ENCODE measurements at regions not wholly inside any gene's neighbourhood (a gene's known extent, or its start where the extent isn't known, plus 50 kb on each side); places are given as distances from the start of the nearest gene placed in this dataset.

DNA sequence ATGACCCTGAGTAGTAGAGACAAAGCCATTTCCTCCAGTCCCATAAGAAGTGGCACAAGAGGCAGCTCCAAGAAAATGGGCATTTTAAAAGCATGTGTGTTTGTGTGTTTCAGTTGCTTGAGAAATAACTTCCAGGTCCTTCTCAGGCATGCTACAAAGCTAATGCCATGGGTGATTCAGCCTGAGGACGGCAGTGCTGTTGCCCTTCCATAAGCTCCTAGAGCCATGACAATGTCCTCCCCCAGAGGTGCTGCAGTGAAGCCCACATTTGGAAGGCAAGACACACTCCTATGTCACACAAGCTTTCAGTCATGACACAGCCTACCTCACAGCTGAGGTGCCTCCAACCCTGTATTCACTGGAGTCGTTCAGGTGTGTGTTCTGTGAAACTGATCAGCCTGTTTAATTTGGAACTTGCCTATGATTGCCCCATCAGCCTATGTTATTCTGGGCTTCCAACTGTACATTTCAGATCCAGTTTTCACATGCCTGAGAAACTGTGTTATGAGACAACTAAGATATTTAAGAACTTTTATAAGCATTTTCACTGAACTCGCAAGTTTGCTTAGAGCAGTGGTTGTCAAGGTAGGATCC lies 213.6 kb downstream of the FOXO1 start:
- DNase-seq = no peak
- Mint-ChIP-seq H3K36me3 (ENCODE audit: low read depth) (no peaks in the 10 kb centered on the region), H3K27ac (no peak overlapping the region), H3K4me1 (ENCODE audit: low read depth) (peaks cover 18% of the 10 kb centered on the region), H3K9me3 (peaks cover 2% of the 10 kb centered on the region), H3K4me3 (no peak overlapping the region), H3K27me3 (no peaks in the 10 kb centered on the region)
- no peak for ATAC-seq (ENCODE audit: poor library complexity)
- intact Hi-C loops (cut with DNase I, micrococcal nuclease) = no loop called here
- Histone ChIP-seq H3K4me3 (ENCODE audit: low read length) (no peak overlapping the region), H3K9me3 (ENCODE audit: control insufficient read depth in 1 of 2, insufficient read depth in 1 of 2, low read length in 2 of 2) (peaks cover 0 to 6% of the 10 kb centered on the region in 2 experiments), H3K27me3 (ENCODE audit: control insufficient read depth in 1 of 2, insufficient read depth in 2 of 2, low read length in 2 of 2) (no peaks in the 10 kb centered on the region), H3K4me1 (ENCODE audit: insufficient read depth, low read length) (no peaks in the 10 kb centered on the region), H3K27ac (ENCODE audit: low read depth in 1 of 2, low read length in 2 of 2) (no peak overlapping the region), H3K36me3 (ENCODE audit: insufficient read depth, low read length) (no peaks in the 10 kb centered on the region)
- ChIA-PET CTCF (interaction anchor here (1.3 kb wide), 1 partner anchor 9 kb away, joined by 3 read pairs; no protein-coding TSS in a partner anchor), POLR2A (interaction anchor here (0.8 kb wide), 1 partner anchor 14 kb away, joined by 3 read pairs; no protein-coding TSS in a partner anchor)
- TF ChIP-seq, protein P1, sequence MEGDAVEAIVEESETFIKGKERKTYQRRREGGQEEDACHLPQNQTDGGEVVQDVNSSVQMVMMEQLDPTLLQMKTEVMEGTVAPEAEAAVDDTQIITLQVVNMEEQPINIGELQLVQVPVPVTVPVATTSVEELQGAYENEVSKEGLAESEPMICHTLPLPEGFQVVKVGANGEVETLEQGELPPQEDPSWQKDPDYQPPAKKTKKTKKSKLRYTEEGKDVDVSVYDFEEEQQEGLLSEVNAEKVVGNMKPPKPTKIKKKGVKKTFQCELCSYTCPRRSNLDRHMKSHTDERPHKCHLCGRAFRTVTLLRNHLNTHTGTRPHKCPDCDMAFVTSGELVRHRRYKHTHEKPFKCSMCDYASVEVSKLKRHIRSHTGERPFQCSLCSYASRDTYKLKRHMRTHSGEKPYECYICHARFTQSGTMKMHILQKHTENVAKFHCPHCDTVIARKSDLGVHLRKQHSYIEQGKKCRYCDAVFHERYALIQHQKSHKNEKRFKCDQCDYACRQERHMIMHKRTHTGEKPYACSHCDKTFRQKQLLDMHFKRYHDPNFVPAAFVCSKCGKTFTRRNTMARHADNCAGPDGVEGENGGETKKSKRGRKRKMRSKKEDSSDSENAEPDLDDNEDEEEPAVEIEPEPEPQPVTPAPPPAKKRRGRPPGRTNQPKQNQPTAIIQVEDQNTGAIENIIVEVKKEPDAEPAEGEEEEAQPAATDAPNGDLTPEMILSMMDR (IDR thresholded peaks at IDR 0.05) = no peak

DNA sequence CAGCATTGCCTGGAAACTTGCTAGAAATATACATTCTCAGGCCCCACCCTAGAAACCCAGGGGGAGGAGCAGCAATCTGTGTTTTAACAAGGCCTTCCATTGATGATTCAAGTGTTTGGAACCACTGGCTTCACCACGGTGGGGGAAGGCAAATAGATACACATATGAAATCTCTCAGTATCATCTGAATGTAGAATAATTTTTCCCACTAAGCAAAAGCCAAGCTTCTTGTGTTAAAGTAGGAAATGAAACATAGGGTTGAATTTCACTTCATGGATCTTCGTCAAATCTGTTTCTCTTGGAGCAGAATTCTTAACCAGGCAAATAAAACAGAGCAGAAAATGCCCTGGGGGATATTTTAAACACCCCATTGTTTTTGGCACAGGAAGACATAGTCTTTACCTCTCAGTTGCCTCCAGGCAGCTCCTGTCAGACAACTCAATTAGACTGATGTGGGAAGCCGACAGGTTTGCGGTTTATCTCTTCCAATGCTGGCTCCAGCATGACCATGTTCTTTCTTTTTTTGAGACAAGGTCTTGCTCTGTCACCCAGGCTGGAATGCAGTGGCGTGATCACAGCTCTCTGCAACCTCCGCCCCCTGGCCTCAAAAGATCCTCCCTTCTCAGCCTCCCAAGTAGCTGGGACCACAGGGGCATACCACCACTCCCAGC lies 213.0 kb downstream of the FOXO1 start:
- ATAC-seq (ENCODE audit: poor library complexity) = no peak
- TF ChIP-seq, protein P1 (IDR thresholded peaks at IDR 0.05) = no peak
- CTCF ChIA-PET = interaction anchor here (1.3 kb wide), 1 partner anchor 8 kb away, joined by 3 read pairs; no protein-coding TSS in a partner anchor
- H3K36me3 ChIP-seq (ENCODE audit: insufficient read depth, low read length) = no peaks in the 10 kb centered on the region
- peaks cover 0 to 6% of the 10 kb centered on the region in 2 experiments for H3K9me3 ChIP-seq (ENCODE audit: control insufficient read depth in 1 of 2, insufficient read depth in 1 of 2, low read length in 2 of 2)
- Mint-ChIP-seq H3K27me3 (no peaks in the 10 kb centered on the region), H3K36me3 (ENCODE audit: low read depth) (no peaks in the 10 kb centered on the region), H3K4me1 (ENCODE audit: low read depth) (peaks cover 18% of the 10 kb centered on the region), H3K9me3 (peaks cover 2% of the 10 kb centered on the region), H3K4me3 (no peak overlapping the region), H3K27ac (no peak overlapping the region)
- POLR2A ChIA-PET = no interaction called here
- H3K27ac ChIP-seq (ENCODE audit: low read depth in 1 of 2, low read length in 2 of 2) = no peak overlapping the region
- DNase-seq = no peak
- intact Hi-C loops (cut with DNase I, micrococcal nuclease) = no loop called here
- H3K27me3 ChIP-seq (ENCODE audit: control insufficient read depth in 1 of 2, insufficient read depth in 2 of 2, low read length in 2 of 2) = no peaks in the 10 kb centered on the region
- no peaks in the 10 kb centered on the region for H3K4me1 ChIP-seq (ENCODE audit: insufficient read depth, low read length)
- H3K4me3 ChIP-seq (ENCODE audit: low read length) = no peak overlapping the region

DNA sequence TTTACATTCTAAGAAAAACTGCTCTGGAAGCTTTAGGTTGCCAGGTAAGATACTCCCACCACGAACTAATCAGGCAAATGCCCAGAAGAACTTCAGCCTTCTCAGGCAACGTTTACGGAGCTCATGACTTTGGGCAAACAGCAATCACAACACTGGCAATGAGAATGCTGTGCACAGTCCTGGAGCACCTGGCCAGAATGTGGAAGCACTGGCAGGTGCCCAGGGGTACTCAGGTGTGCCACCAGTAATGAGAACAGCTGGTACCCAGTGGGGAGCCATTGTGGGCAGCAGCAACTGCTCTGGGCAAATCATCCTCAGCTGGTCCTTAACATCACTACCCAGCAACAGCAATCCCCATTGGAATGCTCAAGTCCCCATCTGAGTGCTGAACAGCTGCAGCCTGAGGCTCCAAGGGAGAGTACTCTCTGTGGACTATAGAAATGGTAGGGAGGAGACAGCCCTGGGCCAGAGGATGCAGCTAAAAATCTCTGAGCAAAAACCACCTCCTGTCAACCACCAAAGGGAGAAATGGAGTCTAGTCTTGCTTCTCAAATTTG lies 210.0 kb downstream of the FOXO1 start:
- H3K4me3 ChIP-seq (ENCODE audit: low read length) = no peak overlapping the region
- no peaks in the 10 kb centered on the region for H3K9me3 ChIP-seq (ENCODE audit: control insufficient read depth in 1 of 2, insufficient read depth in 1 of 2, low read length in 2 of 2)
- no peak overlapping the region for H3K27ac ChIP-seq (ENCODE audit: low read depth in 1 of 2, low read length in 2 of 2)
- Mint-ChIP-seq H3K36me3 (ENCODE audit: low read depth) (no peaks in the 10 kb centered on the region), H3K9me3 (no peaks in the 10 kb centered on the region), H3K27ac (no peak overlapping the region), H3K27me3 (no peaks in the 10 kb centered on the region), H3K4me1 (ENCODE audit: low read depth) (peaks cover 15% of the 10 kb centered on the region), H3K4me3 (no peak overlapping the region)
- TF ChIP-seq, protein P1 (IDR thresholded peaks at IDR 0.05) = no peak
- DNase-seq (no peak), ATAC-seq (ENCODE audit: poor library complexity) (no peak)
- no peaks in the 10 kb centered on the region for H3K36me3 ChIP-seq (ENCODE audit: insufficient read depth, low read length)
- intact Hi-C loops (cut with DNase I, micrococcal nuclease) = no loop called here
- no peaks in the 10 kb centered on the region for H3K27me3 ChIP-seq (ENCODE audit: control insufficient read depth in 1 of 2, insufficient read depth in 2 of 2, low read length in 2 of 2)
- ChIA-PET CTCF (interaction anchor here (0.7 kb wide), 1 partner anchor 133 kb away, joined by 3 read pairs; no protein-coding TSS in a partner anchor), POLR2A (no interaction called here)
- no peaks in the 10 kb centered on the region for H3K4me1 ChIP-seq (ENCODE audit: insufficient read depth, low read length)
